HCT116 (cell line): ENCODE measurements at regions not wholly inside any gene's neighbourhood (a gene's known extent, or its start where the extent isn't known, plus 50 kb on each side); places are given as distances from the start of the nearest gene placed in this dataset.

Experiments used
- ATAC-seq: fragments of 200-7000 bp; cut with Tn5 transposase; 2 replicates; pipeline ENCODE4 v1.9.1; 2020; ENCODE audit warnings: mild to moderate bottlenecking, moderate library complexity
- BruUV-seq: library from RNA; stranded (reverse); fragments of 400-500 nt; replicated peaks from 2 replicates; lab custom pipeline; 2021; lab: Mats Ljungman, UMichigan
- CTCF ChIA-PET: fragments of 300-600 bp; sonication (Branson Sonifier 250); formaldehyde crosslinking; loops from one replicate; lab custom pipeline; 2021; ENCODE audit warnings: antibody characterized with exemption; lab: Charles Lee
- POLR2A ChIA-PET: fragments of 300-600, 350-600 bp; sonication (Branson Sonifier 250); formaldehyde crosslinking; loops from one replicate; lab custom pipeline; 2021; ENCODE audit warnings: antibody characterized with exemption; lab: Charles Lee
- RAD21 ChIA-PET, 2 experiments: fragments of 300-600 bp; sonication (Branson Sonifier 250); formaldehyde crosslinking; loops; one replicate each; lab custom pipeline; 2023; ENCODE audit warnings: low total read pairs in 2 of 2; ENCODE audit not compliant: uncharacterized antibody in 2 of 2, unreplicated experiment in 2 of 2, low non-redundant PET in 1 of 2; lab: Charles Lee
- DNase-seq: peaks from one replicate; pipeline ENCODE4 v3.0.0-alpha.2; 2010; ENCODE audit warnings: low read depth, low spot score
- H2AFZ ChIP-seq: fragments of 200-600 bp; shearing (Covaris generic), sonication (generic); 2 replicates; pipeline ENCODE4 v1.6.1; 2017; ENCODE audit warnings: low read depth, mixed run types, mixed read lengths, antibody characterized with exemption, low read length; ENCODE audit not compliant: poor library complexity, severe bottlenecking
- H3K27ac ChIP-seq: 2 replicates; pipeline ENCODE4 v1.5.1; 2012; ENCODE audit warnings: low read depth, low read length
- H3K27me3 ChIP-seq: fragments of 200-600 bp; sonication (generic); 2 replicates; pipeline ENCODE4 v1.6.1; 2016; ENCODE audit warnings: mixed run types, low read length, mixed read lengths; ENCODE audit not compliant: insufficient read depth
- H3K36me3 ChIP-seq, 2 experiments: fragments of 200-500 bp in 1 of 2; fragments of 200-600 bp in 1 of 2; sonication (Bioruptor generic) in 1 of 2; sonication (generic) in 1 of 2; 2 replicates each; pipeline versions ENCODE4 v1.5.1 to v1.6.1; 2014 to 2016; ENCODE audit warnings: low read length in 2 of 2, inconsistent platforms in 1 of 2, mixed read lengths in 1 of 2, mixed run types in 1 of 2; ENCODE audit not compliant: insufficient read depth in 2 of 2, control insufficient read depth in 1 of 2
- H3K4me1 ChIP-seq, 2 experiments: fragments of 200-600 bp in 1 of 2; sonication (generic) in 1 of 2; 2 replicates each; pipeline versions ENCODE4 v1.5.1 to v1.6.1; 2012 to 2017; ENCODE audit warnings: low read length in 2 of 2, inconsistent platforms in 1 of 2, mild to moderate bottlenecking in 1 of 2, mixed read lengths in 1 of 2, mixed run types in 1 of 2, moderate library complexity in 1 of 2; ENCODE audit not compliant: insufficient read depth in 2 of 2, control insufficient read depth in 1 of 2
- H3K4me2 ChIP-seq: fragments of 200-600 bp; sonication (generic); 2 replicates; pipeline ENCODE4 v1.6.1; 2017; ENCODE audit warnings: mixed run types, low read length, mixed read lengths
- H3K4me3 ChIP-seq, 2 experiments: fragments of 200-600 bp in 1 of 2; sonication (generic) in 1 of 2; replicated peaks in 1 of 2; 2 replicates each; pipeline ENCODE4 v1.5.1; 2011 to 2016; ENCODE audit warnings: low read length in 2 of 2, control low read depth in 1 of 2, low read depth in 1 of 2, mild to moderate bottlenecking in 1 of 2, mixed read lengths in 1 of 2, mixed run types in 1 of 2
- H3K79me2 ChIP-seq: fragments of 200-600 bp; sonication (generic); 2 replicates; pipeline ENCODE4 v1.6.1; 2017; ENCODE audit warnings: mild to moderate bottlenecking, mixed run types, low read length, moderate library complexity, mixed read lengths; ENCODE audit not compliant: insufficient read depth
- H3K9ac ChIP-seq: fragments of 200-600 bp; sonication (generic); 2 replicates; pipeline ENCODE4 v1.6.1; 2016; ENCODE audit warnings: low read length, mixed read lengths
- H3K9me2 ChIP-seq: fragments of 200-600 bp; sonication (generic), shearing (Covaris generic); 2 replicates; pipeline ENCODE4 v1.6.1; 2017; ENCODE audit warnings: mixed run types, mild to moderate bottlenecking, moderate library complexity; ENCODE audit not compliant: insufficient read depth
- H3K9me3 ChIP-seq, 2 experiments: fragments of 200-500 bp in 1 of 2; fragments of 200-600 bp in 1 of 2; sonication (Bioruptor generic) in 1 of 2; sonication (generic) in 1 of 2; 2 replicates each; pipeline ENCODE4 v1.6.1; 2014 to 2017; ENCODE audit warnings: low read length in 2 of 2, mixed read lengths in 2 of 2, inconsistent platforms in 1 of 2, low read depth in 1 of 2, mild to moderate bottlenecking in 1 of 2, mixed run types in 1 of 2, moderate library complexity in 1 of 2; ENCODE audit not compliant: control insufficient read depth in 1 of 2, insufficient read depth in 1 of 2
- H4K20me1 ChIP-seq: fragments of 200-600 bp; sonication (generic), shearing (Covaris generic); 2 replicates; pipeline ENCODE4 v1.6.1; 2017; ENCODE audit warnings: mixed run types, mild to moderate bottlenecking, moderate library complexity; ENCODE audit not compliant: insufficient read depth
- ATF3 ChIP-seq: IDR thresholded peaks from 2 replicates; pipeline ENCODE4 v1.6.1; 2012
- CBX3 ChIP-seq: IDR thresholded peaks from 2 replicates; pipeline ENCODE4 v1.6.1; 2012; ENCODE audit warnings: low read depth
- EZH2 ChIP-seq: fragments of 200-600 bp; sonication (generic); IDR thresholded peaks from 2 replicates; pipeline ENCODE4 v1.6.1; 2017; ENCODE audit warnings: antibody characterized with exemption, mixed run types
- EZH2phosphoT487 ChIP-seq: fragments of 200-600 bp; IDR thresholded peaks from 2 replicates; pipeline ENCODE4 v1.6.1; 2018; ENCODE audit warnings: antibody characterized with exemption, borderline replicate concordance
- FOSL1 ChIP-seq: IDR thresholded peaks from 2 replicates; pipeline ENCODE4 v1.6.1; 2012; ENCODE audit warnings: low read depth
- JUND ChIP-seq: IDR thresholded peaks from 2 replicates; pipeline ENCODE4 v1.6.1; 2012
- MAX ChIP-seq: IDR thresholded peaks from 2 replicates; pipeline ENCODE4 v1.6.1; 2012
- POLR2AphosphoS5 ChIP-seq: IDR thresholded peaks from 2 replicates; pipeline ENCODE4 v1.6.1; 2011; ENCODE audit warnings: mild to moderate bottlenecking, low read depth, low read length, moderate library complexity
- REST ChIP-seq: IDR thresholded peaks from 2 replicates; pipeline ENCODE4 v1.6.1; 2012; ENCODE audit warnings: low read depth
- SIN3A ChIP-seq: IDR thresholded peaks from 2 replicates; pipeline ENCODE4 v1.6.1; 2012; ENCODE audit warnings: low read depth
- SRF ChIP-seq: IDR thresholded peaks from 2 replicates; pipeline ENCODE4 v1.6.1; 2012; ENCODE audit warnings: low read depth
- TCF7L2 ChIP-seq: IDR thresholded peaks from 2 replicates; pipeline ENCODE4 v1.7.0; 2011; ENCODE audit warnings: borderline replicate concordance, inconsistent platforms; ENCODE audit not compliant: insufficient read depth, insufficient read length; ENCODE audit errors: extremely low read depth
- YY1 ChIP-seq: IDR thresholded peaks from 2 replicates; pipeline ENCODE4 v1.6.1; 2011; ENCODE audit warnings: low read length, low read depth, moderate library complexity, mild to moderate bottlenecking; ENCODE audit not compliant: insufficient replicate concordance; ENCODE audit errors: extremely low read depth
- ZBTB33 ChIP-seq: IDR thresholded peaks from 2 replicates; pipeline ENCODE4 v1.6.1; 2011; ENCODE audit warnings: mild to moderate bottlenecking, low read length, moderate library complexity; ENCODE audit not compliant: insufficient replicate concordance; ENCODE audit errors: extremely low read depth
- intact Hi-C: fragments of 100-400 bp; cut with micrococcal nuclease; formaldehyde crosslinking; loops from 2 replicates; pipeline ENCODE4 v1.10.0; 2022

GRCh38 chr1:208511242-208511860, 267.2 kb upstream of the PLXNA2 start:
- ChIA-PET CTCF (no interaction called here), POLR2A (no interaction called here), RAD21 (no interaction called here)
- H3K4me3 ChIP-seq = no peak overlapping the region
- H3K4me2 ChIP-seq = no peak overlapping the region
- intact Hi-C loops = no loop called here
- TF ChIP-seq EZH2phosphoT487 = no peak
- TF ChIP-seq ZBTB33 = no peak
- TF ChIP-seq TCF7L2 = no peak
- TF ChIP-seq CBX3 = no peak
- no peak for TF ChIP-seq YY1
- TF ChIP-seq ATF3 = no peak
- TF ChIP-seq FOSL1 = no peak
- TF ChIP-seq REST = no peak
- TF ChIP-seq MAX = no peak
- no peak for TF ChIP-seq SRF
- TF ChIP-seq JUND = no peak
- no peak for TF ChIP-seq SIN3A
- no peak for TF ChIP-seq POLR2AphosphoS5
- no peak for TF ChIP-seq EZH2
- no peaks in the 10 kb centered on the region for H3K9me2 ChIP-seq
- H3K27me3 ChIP-seq = 0 out of 2 replicates have a peak, but pooled peaks cover 2% of the 10 kb centered on the region
- no peak for ATAC-seq
- no TSS peak for BruUV-seq
- no peaks in the 10 kb centered on the region for H3K4me1 ChIP-seq
- no peaks in the 10 kb centered on the region for H3K9me3 ChIP-seq
- H3K79me2 ChIP-seq = no peaks in the 10 kb centered on the region
- H3K36me3 ChIP-seq = no peaks in the 10 kb centered on the region
- no peaks in the 10 kb centered on the region for H4K20me1 ChIP-seq
- no peak for DNase-seq
- H2AFZ ChIP-seq = no peak overlapping the region
- no peak overlapping the region for H3K9ac ChIP-seq
- no peak overlapping the region for H3K27ac ChIP-seq
